Type B pancreatic cell (in vitro differentiated cells): ENCODE measurements at regions not wholly inside any gene's neighbourhood (a gene's known extent, or its start where the extent isn't known, plus 50 kb on each side); places are given as distances from the start of the nearest gene placed in this dataset.

Source experiments
- DNase-seq: peaks from one replicate; pipeline ENCODE4 v3.0.0; 2021; ENCODE audit warnings: mixed read lengths; ENCODE audit not compliant: unreplicated experiment; ENCODE audit errors: extremely low spot score
- H3K27ac Mint-ChIP-seq: 2 replicates; pipeline ENCODE4 v1.8.0; 2021; ENCODE audit warnings: mild to moderate bottlenecking, mixed read lengths
- H3K27me3 Mint-ChIP-seq: 2 replicates; pipeline ENCODE4 v1.8.0; 2021; ENCODE audit warnings: mixed read lengths
- H3K36me3 Mint-ChIP-seq: 2 replicates; pipeline ENCODE4 v1.8.0; 2021; ENCODE audit warnings: mixed read lengths
- H3K4me1 Mint-ChIP-seq: one replicate; pipeline ENCODE4 v1.8.0; 2021; ENCODE audit warnings: mixed read lengths; ENCODE audit not compliant: unreplicated experiment
- H3K4me3 Mint-ChIP-seq: 2 replicates; pipeline ENCODE4 v1.8.0; 2021; ENCODE audit warnings: mild to moderate bottlenecking, mixed read lengths
- H3K9me3 Mint-ChIP-seq: 2 replicates; pipeline ENCODE4 v1.8.0; 2021; ENCODE audit warnings: mixed read lengths
- CTCF ChIP-seq: fragments of 200-600 bp; sonication (generic); conservative IDR thresholded peaks from 2 replicates; pipeline ENCODE4 v1.5.0; 2021; ENCODE audit warnings: antibody characterized with exemption, mild to moderate bottlenecking

DNA sequence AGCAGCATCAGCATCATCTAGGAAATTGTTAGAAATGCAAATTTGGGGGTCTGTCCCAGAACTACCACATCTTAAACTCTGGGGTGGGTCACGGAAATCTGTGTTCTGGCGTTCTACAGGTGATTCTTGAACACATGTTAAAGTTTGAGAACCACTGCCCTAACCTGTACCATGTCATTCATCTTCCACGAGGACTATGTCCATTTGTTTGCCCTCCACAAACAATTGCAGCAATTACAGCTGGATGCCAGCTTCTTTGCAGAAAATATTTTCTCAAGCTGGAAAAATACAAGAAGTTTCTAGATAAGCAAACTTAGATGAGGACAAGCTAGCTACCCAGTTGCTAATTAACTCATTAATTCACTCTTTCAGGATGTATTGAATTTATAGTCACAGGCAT, 54.1 kb downstream of the MAFB start:
- no peak for TF ChIP-seq CTCF
- no peak overlapping the region for H3K4me3 Mint-ChIP-seq

GRCh38 chr20:40633123-40633850, 55.7 kb downstream of the MAFB start:
- DNase-seq: peak; percentile 22
- Mint-ChIP-seq H3K9me3 (peaks cover 4% of the 10 kb centered on the region), H3K4me3 (no peak overlapping the region), H3K27me3 (no peaks in the 10 kb centered on the region), H3K27ac (no peak overlapping the region), H3K4me1 (no peaks in the 10 kb centered on the region), H3K36me3 (no peaks in the 10 kb centered on the region)
- no peak for TF ChIP-seq CTCF

More for the DNA sequence above, 54.1 kb downstream of the MAFB start:
- peaks cover 4% of the 10 kb centered on the region for H3K9me3 Mint-ChIP-seq
- H3K27ac Mint-ChIP-seq: no peak overlapping the region
- DNase-seq: no peak
- H3K27me3 Mint-ChIP-seq: peaks cover 6% of the 10 kb centered on the region
- no peaks in the 10 kb centered on the region for H3K4me1 Mint-ChIP-seq
- H3K36me3 Mint-ChIP-seq: no peaks in the 10 kb centered on the region

- Mint-ChIP-seq H3K4me3 (no peak overlapping the region), H3K36me3 (no peaks in the 10 kb centered on the region)
These were observed 56.6 kb downstream of the MAFB start for GRCh38 chr20:40632346-40632976.

DNA sequence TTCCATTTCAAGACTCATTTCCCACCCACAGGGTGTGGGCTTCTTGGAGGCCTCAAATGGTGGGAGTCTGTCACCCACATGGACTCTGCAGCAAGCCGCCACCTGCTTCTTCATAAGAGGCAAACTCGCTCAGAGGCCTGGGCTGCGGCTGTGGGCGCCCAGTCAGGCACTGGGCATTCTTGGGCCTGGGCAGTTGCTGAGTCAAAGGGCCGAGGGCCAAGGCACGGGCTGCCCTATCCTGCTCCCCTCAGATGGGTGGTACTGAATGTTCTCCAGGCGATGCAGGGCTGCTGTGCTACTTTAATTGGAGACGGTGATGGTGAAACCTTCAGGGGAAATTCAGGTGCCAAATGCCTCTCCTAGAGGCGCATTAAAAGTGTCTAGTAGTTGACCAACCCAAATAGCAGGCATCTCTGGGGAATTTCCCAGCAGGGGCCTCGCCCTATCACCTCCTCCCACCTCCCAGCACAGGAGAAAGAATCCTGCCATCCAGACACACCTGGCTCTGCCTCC, 57.9 kb downstream of the MAFB start:
- Mint-ChIP-seq H3K4me3 (peak overlapping the region; percentile 11), H3K27me3 (no peaks in the 10 kb centered on the region), H3K4me1 (no peaks in the 10 kb centered on the region), H3K9me3 (peaks cover 7% of the 10 kb centered on the region), H3K36me3 (no peaks in the 10 kb centered on the region), H3K27ac (peak overlapping the region; percentile 86)
- TF ChIP-seq CTCF: no peak
- no peak for DNase-seq

More at GRCh38 chr20:40632346-40632976, 56.6 kb downstream of the MAFB start:
- DNase-seq: no peak
- no peak for TF ChIP-seq CTCF
- Mint-ChIP-seq H3K4me1 (no peaks in the 10 kb centered on the region), H3K9me3 (peaks cover 3% of the 10 kb centered on the region), H3K27me3 (no peaks in the 10 kb centered on the region), H3K27ac (peak overlapping the region; percentile 70)

DNA sequence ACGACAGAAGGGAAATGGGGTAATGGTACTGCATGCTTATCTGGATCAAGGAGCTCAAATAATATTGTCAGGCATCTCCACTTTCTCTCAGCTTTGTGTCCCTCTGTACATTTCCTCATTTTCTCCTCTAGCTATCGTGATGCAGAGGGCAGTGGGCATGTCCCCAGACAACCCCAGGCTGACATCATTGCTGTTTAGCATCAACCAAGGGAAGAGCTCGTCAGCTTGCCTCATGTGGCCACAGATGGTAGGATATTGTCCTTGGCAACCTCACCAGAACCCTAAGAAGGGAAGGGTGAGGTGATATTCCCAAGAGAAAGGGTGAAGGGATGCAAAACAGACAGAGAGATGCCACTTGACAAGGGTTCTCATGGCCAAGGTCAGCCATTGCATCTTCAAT, 58.3 kb downstream of the MAFB start:
- no peak for TF ChIP-seq CTCF
- H3K4me3 Mint-ChIP-seq: no peak overlapping the region
- H3K36me3 Mint-ChIP-seq: no peaks in the 10 kb centered on the region
- DNase-seq: no peak
- no peaks in the 10 kb centered on the region for H3K4me1 Mint-ChIP-seq
- H3K27me3 Mint-ChIP-seq: no peaks in the 10 kb centered on the region
- H3K9me3 Mint-ChIP-seq: peaks cover 12% of the 10 kb centered on the region
- H3K27ac Mint-ChIP-seq: peak overlapping the region; percentile 17
